Endothelial cell of umbilical vein (primary cell): ENCODE measurements at regions not wholly inside any gene's neighbourhood (a gene's known extent, or its start where the extent isn't known, plus 50 kb on each side); places are given as distances from the start of the nearest gene placed in this dataset.

Experiments used
- BruUV-seq: library from RNA; stranded (reverse); fragments of 400-500 nt; replicated peaks from 2 replicates; lab custom pipeline; 2021; lab: Mats Ljungman, UMichigan
- CTCF ChIA-PET: fragments of 300-600, 350-600 bp; sonication (Branson Sonifier 250); formaldehyde crosslinking; loops from one replicate; lab custom pipeline; 2021; ENCODE audit warnings: antibody characterized with exemption, inconsistent platforms; lab: Charles Lee
- POLR2A ChIA-PET: fragments of 300-600, 350-600 bp; sonication (Branson Sonifier 250); formaldehyde crosslinking; loops from one replicate; lab custom pipeline; 2021; ENCODE audit warnings: antibody characterized with exemption, inconsistent platforms; lab: Charles Lee
- DNase-seq: peaks from one replicate; pipeline ENCODE4 v3.0.0-alpha.2; 2011; ENCODE audit warnings: low read depth, low spot score
- FAIRE-seq: peaks from 2 replicates; lab custom pipeline; 2011; peaks lifted over from hg19 to GRCh38; lab: Jason Lieb, UNC
- H2AFZ ChIP-seq: 2 replicates; pipeline ENCODE4 v1.6.0; 2012; ENCODE audit warnings: low read depth, low read length, control low read depth, inconsistent platforms
- H3K27ac ChIP-seq: 2 replicates; pipeline ENCODE4 v1.5.1; 2011; ENCODE audit warnings: low read depth, mild to moderate bottlenecking, control low read depth, low read length, moderate library complexity; ENCODE audit not compliant: insufficient read depth
- H3K27me3 ChIP-seq, 2 experiments: 2 replicates each; pipeline versions ENCODE4 v1.6.0 to v1.6.1; 2011; ENCODE audit warnings: low read length in 2 of 2, mixed read lengths in 1 of 2; ENCODE audit not compliant: control insufficient read depth in 2 of 2, insufficient read depth in 2 of 2
- H3K36me3 ChIP-seq, 2 experiments: 2 replicates in 1 of 2; 3 replicates in 1 of 2; pipeline ENCODE4 v1.5.1; 2011; ENCODE audit warnings: low read length in 2 of 2, mild to moderate bottlenecking in 1 of 2, moderate library complexity in 1 of 2; ENCODE audit not compliant: control insufficient read depth in 2 of 2, insufficient read depth in 2 of 2; ENCODE audit errors: extremely low read depth in 1 of 2
- H3K4me1 ChIP-seq: 3 replicates; pipeline ENCODE4 v1.5.1; 2011; ENCODE audit warnings: mild to moderate bottlenecking, low read length; ENCODE audit not compliant: control insufficient read depth, insufficient read depth; ENCODE audit errors: extremely low read depth
- H3K4me2 ChIP-seq: 2 replicates; pipeline ENCODE4 v1.6.1; 2011; ENCODE audit warnings: low read length, control low read depth, mixed read lengths; ENCODE audit not compliant: insufficient read depth
- H3K4me3 ChIP-seq, 3 experiments: fragments of 200-600 bp in 1 of 3; sonication (generic), shearing (Covaris generic) in 1 of 3; replicated peaks in 1 of 3; 2 replicates each; pipeline ENCODE4 v1.5.1; 2011 to 2016; ENCODE audit warnings: control low read depth in 3 of 3, low read length in 3 of 3, mild to moderate bottlenecking in 2 of 3, inconsistent platforms in 1 of 3, low read depth in 1 of 3, moderate library complexity in 1 of 3; ENCODE audit not compliant: insufficient read depth in 1 of 3
- H3K79me2 ChIP-seq: 2 replicates; pipeline ENCODE4 v1.6.0; 2012; ENCODE audit warnings: low read length, inconsistent platforms; ENCODE audit not compliant: control insufficient read depth, insufficient read depth
- H3K9ac ChIP-seq: replicated peaks from 2 replicates; pipeline ENCODE3; 2011; ENCODE audit warnings: low read length, control low read depth; ENCODE audit not compliant: insufficient read depth; ENCODE audit errors: extremely low read depth
- H3K9me1 ChIP-seq: replicated peaks from 3 replicates; pipeline ENCODE4 v1.6.0; 2011; ENCODE audit warnings: mild to moderate bottlenecking, low read length; ENCODE audit not compliant: control insufficient read depth, insufficient read depth; ENCODE audit errors: extremely low read depth
- H3K9me3 ChIP-seq: replicated peaks from 2 replicates; pipeline ENCODE4 v1.5.1; 2012; ENCODE audit warnings: low read length, inconsistent platforms; ENCODE audit not compliant: control insufficient read depth, insufficient read depth
- H4K20me1 ChIP-seq: replicated peaks from 2 replicates; pipeline ENCODE3; 2011; ENCODE audit warnings: mild to moderate bottlenecking, low read length; ENCODE audit not compliant: control insufficient read depth, insufficient read depth; ENCODE audit errors: extremely low read depth
- CTCF ChIP-seq, 2 donors: IDR thresholded peaks; 1 replicate in 1 of 2; 2 replicates in 1 of 2; pipeline ENCODE4 v1.5.1; 2011; ENCODE audit warnings: low read length in 2 of 2, mild to moderate bottlenecking in 2 of 2, moderate library complexity in 2 of 2, control low read depth in 1 of 2, inconsistent platforms in 1 of 2, low read depth in 1 of 2; ENCODE audit not compliant: insufficient read depth in 1 of 2; ENCODE audit errors: extremely low read depth in 1 of 2
- EZH2 ChIP-seq: IDR thresholded peaks from 2 replicates; pipeline ENCODE4 v1.6.1; 2012; ENCODE audit warnings: borderline replicate concordance, low read depth, mild to moderate bottlenecking, moderate library complexity, low read length, inconsistent platforms; ENCODE audit not compliant: severe bottlenecking
- FOS ChIP-seq: IDR thresholded peaks from 2 replicates; pipeline ENCODE4 v1.6.1; 2011; ENCODE audit warnings: mild to moderate bottlenecking, low read length, moderate library complexity, borderline replicate concordance; ENCODE audit not compliant: insufficient read depth
- GATA2 ChIP-seq: IDR thresholded peaks from 2 replicates; pipeline ENCODE4 v1.7.0; 2011; ENCODE audit warnings: low read depth, mild to moderate bottlenecking, moderate library complexity, mixed read lengths, low read length; ENCODE audit not compliant: insufficient read length, insufficient read depth
- JUN ChIP-seq: IDR thresholded peaks from 2 replicates; pipeline ENCODE4 v1.6.1; 2011; ENCODE audit warnings: borderline replicate concordance, low read depth; ENCODE audit not compliant: insufficient read length, insufficient read depth
- MAX ChIP-seq: IDR thresholded peaks from 2 replicates; pipeline ENCODE4 v1.6.1; 2011; ENCODE audit not compliant: insufficient read depth, insufficient read length
- MYC ChIP-seq: IDR thresholded peaks from one replicate; pipeline ENCODE4 v1.6.1; 2011; ENCODE audit warnings: mild to moderate bottlenecking, low read depth, low read length
- POLR2A ChIP-seq: IDR thresholded peaks from 2 replicates; pipeline ENCODE4 v1.6.1; 2012; ENCODE audit warnings: low read depth, mild to moderate bottlenecking, control low read depth, low read length
- POLR2AphosphoS5 ChIP-seq: IDR thresholded peaks from 2 replicates; pipeline ENCODE4 v1.6.1; 2012; ENCODE audit warnings: low read depth, mild to moderate bottlenecking, control low read depth, low read length, moderate library complexity; ENCODE audit not compliant: insufficient read depth
- dilution Hi-C: fragments of 300-500 bp; cut with MboI; formaldehyde crosslinking; loops from one replicate; pipeline ENCODE4 v1.15.0; 2019; ENCODE audit warnings: low sequenced_read_pairs; ENCODE audit not compliant: extremely low pct_ligation_motif_present
- intact Hi-C: fragments of 100-400 bp; cut with micrococcal nuclease; formaldehyde crosslinking; loops from one replicate; pipeline ENCODE4 v1.10.0; 2022

- FAIRE-seq: no peak
- Histone ChIP-seq H3K9me1 (no peaks in the 10 kb centered on the region), H3K27me3 (no peaks in the 10 kb centered on the region), H3K79me2 (no peaks in the 10 kb centered on the region), H3K9me3 (no peaks in the 10 kb centered on the region), H3K36me3 (no peaks in the 10 kb centered on the region), H3K4me1 (peaks cover 8% of the 10 kb centered on the region), H3K9ac (no peak overlapping the region), H4K20me1 (no peaks in the 10 kb centered on the region), H3K4me2 (no peak overlapping the region), H2AFZ (no peak overlapping the region), H3K4me3 (no peak overlapping the region), H3K27ac (no peak overlapping the region)
- dilution Hi-C loops: no loop called here
- no peak for DNase-seq
- no TSS peak for BruUV-seq
- TF ChIP-seq EZH2 (no peak), JUN (no peak), MYC (no peak), MAX (no peak), FOS (no peak), CTCF (IDR thresholded peaks at IDR 0.05; ENCODE audit: extremely low read depth in 1 of 2, insufficient read depth in 1 of 2, low read depth in 1 of 2, low read length in 2 of 2) (no peak)
- ChIA-PET POLR2A (no interaction called here), CTCF (no interaction called here)
- intact Hi-C loops: no loop called here
Observed at GRCh38 chrX:150196285-150196684, 166.8 kb upstream of the MAMLD1 start.

- CTCF ChIA-PET: no interaction called here
- DNase-seq (no peak), FAIRE-seq (no peak)
- BruUV-seq: no TSS peak
- Histone ChIP-seq H4K20me1 (no peaks in the 10 kb centered on the region), H3K27ac (no peak overlapping the region), H3K4me3 (no peak overlapping the region), H3K36me3 (no peaks in the 10 kb centered on the region), H2AFZ (no peak overlapping the region), H3K9ac (no peak overlapping the region), H3K4me1 (peaks cover 11% of the 10 kb centered on the region), H3K9me3 (no peaks in the 10 kb centered on the region), H3K27me3 (no peaks in the 10 kb centered on the region), H3K4me2 (no peak overlapping the region), H3K79me2 (no peaks in the 10 kb centered on the region), H3K9me1 (no peaks in the 10 kb centered on the region)
- dilution Hi-C loops: no loop called here
- POLR2A ChIA-PET: no interaction called here
- TF ChIP-seq MAX: no peak
- TF ChIP-seq JUN: no peak
- no peak for TF ChIP-seq POLR2A
- TF ChIP-seq POLR2AphosphoS5: no peak
- no peak for TF ChIP-seq EZH2
- no peak for TF ChIP-seq FOS
- no peak for TF ChIP-seq GATA2
- no peak for TF ChIP-seq MYC
- intact Hi-C loops: no loop called here
Observed at GRCh38 chrX:150197388-150197787, 165.7 kb upstream of the MAMLD1 start.
